ENCODE measurements at regions not wholly inside any gene's neighbourhood (a gene's known extent, or its start where the extent isn't known, plus 50 kb on each side); places are given as distances from the start of the nearest gene placed in this dataset.

DNA sequence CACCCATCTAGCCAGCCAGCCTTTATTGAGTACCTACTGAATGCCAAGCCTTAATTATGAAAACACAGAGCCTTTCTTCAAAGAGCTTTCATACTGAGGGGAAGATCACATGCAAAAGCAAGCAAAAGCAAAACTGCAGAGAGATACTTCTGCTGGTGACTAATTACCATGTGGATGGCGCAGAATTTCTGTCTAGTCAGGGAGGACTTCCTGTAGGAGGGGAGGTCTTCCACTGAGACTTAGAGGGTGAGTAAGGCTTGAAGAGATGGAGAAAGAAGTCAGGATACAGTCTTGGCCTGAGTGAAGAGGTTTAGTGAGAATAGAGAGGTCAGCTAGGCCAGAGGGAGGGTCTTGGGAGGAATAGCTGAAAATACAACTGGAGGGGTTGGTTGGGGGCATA is 53.9 kb upstream of the CCL2 start:
- ATAC-seq (ENCODE audit: insufficient read depth, low FRiP score) (no peak), DNase-seq (no peak)
- Histone ChIP-seq H3K4me3 (no peak overlapping the region), H3K27ac (ENCODE audit: low read depth in 1 of 2, low read length in 1 of 2) (no peak overlapping the region), H3K36me3 (ENCODE audit: control insufficient read depth in 4 of 4, insufficient read depth in 4 of 4, low read length in 4 of 4) (no peaks in the 10 kb centered on the region), H3K9ac (ENCODE audit: insufficient read depth in 1 of 2, low read length in 2 of 2) (no peak overlapping the region), H3K4me1 (ENCODE audit: control insufficient read depth in 5 of 5, insufficient read depth in 5 of 5, low read length in 5 of 5) (peaks cover 0 to 4% (median 0%) of the 10 kb centered on the region in 5 donors), H3K27me3 (ENCODE audit: control insufficient read depth in 3 of 3, insufficient read depth in 3 of 3, low read length in 2 of 3) (peaks cover 0 to 5% (median 0%) of the 10 kb centered on the region in 3 donors), H3K9me3 (ENCODE audit: control insufficient read depth in 4 of 4, insufficient read depth in 3 of 4, low read length in 3 of 4) (peaks cover 0 to 4% (median 0%) of the 10 kb centered on the region in 4 donors)
- 80 to 83% methylated on average over 1 of the region's 1 CpG for WGBS, 2 donors
- TF ChIP-seq, protein P1, sequence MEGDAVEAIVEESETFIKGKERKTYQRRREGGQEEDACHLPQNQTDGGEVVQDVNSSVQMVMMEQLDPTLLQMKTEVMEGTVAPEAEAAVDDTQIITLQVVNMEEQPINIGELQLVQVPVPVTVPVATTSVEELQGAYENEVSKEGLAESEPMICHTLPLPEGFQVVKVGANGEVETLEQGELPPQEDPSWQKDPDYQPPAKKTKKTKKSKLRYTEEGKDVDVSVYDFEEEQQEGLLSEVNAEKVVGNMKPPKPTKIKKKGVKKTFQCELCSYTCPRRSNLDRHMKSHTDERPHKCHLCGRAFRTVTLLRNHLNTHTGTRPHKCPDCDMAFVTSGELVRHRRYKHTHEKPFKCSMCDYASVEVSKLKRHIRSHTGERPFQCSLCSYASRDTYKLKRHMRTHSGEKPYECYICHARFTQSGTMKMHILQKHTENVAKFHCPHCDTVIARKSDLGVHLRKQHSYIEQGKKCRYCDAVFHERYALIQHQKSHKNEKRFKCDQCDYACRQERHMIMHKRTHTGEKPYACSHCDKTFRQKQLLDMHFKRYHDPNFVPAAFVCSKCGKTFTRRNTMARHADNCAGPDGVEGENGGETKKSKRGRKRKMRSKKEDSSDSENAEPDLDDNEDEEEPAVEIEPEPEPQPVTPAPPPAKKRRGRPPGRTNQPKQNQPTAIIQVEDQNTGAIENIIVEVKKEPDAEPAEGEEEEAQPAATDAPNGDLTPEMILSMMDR (IDR thresholded peaks at IDR 0.05; ENCODE audit: control extremely low read depth, extremely low read depth), result no peak

DNA sequence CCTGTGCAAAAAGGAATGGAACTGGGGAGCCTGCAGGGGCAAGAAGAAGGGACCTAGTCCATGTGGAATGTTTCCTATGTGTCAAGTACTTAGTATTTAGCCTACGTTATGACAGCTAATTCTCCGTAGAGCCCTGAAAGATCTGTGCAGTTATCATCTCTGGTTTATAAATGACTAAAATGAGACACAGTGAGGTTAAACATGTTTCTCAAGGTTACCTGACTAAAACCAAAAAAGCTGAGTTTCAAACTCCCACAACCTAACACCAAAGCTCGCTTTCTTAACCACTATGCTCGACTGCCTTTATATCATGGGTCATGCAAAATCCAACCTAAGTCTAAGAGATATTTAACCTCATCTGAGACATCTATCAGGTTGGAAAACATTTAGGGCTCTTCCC is 53.3 kb upstream of the CCL2 start:
- no peak overlapping the region for H3K9ac ChIP-seq (ENCODE audit: insufficient read depth in 1 of 2, low read length in 2 of 2)
- H3K27me3 ChIP-seq (ENCODE audit: control insufficient read depth in 3 of 3, insufficient read depth in 3 of 3, low read length in 2 of 3), result peaks cover 0 to 5% (median 0%) of the 10 kb centered on the region in 3 donors
- no peak overlapping the region for H3K4me3 ChIP-seq
- no peak for ATAC-seq (ENCODE audit: insufficient read depth, low FRiP score)
- peaks cover 0 to 4% (median 0%) of the 10 kb centered on the region in 4 donors for H3K9me3 ChIP-seq (ENCODE audit: control insufficient read depth in 4 of 4, insufficient read depth in 3 of 4, low read length in 3 of 4)
- no peak for DNase-seq
- TF ChIP-seq, protein P1 (IDR thresholded peaks at IDR 0.05; ENCODE audit: control extremely low read depth, extremely low read depth), result no peak
- peaks cover 0 to 4% (median 0%) of the 10 kb centered on the region in 5 donors for H3K4me1 ChIP-seq (ENCODE audit: control insufficient read depth in 5 of 5, insufficient read depth in 5 of 5, low read length in 5 of 5)
- H3K27ac ChIP-seq (ENCODE audit: low read depth in 1 of 2, low read length in 1 of 2), result no peak overlapping the region
- WGBS, 2 donors, result 88 to 93% methylated on average over 4 of the region's 4 CpGs
- H3K36me3 ChIP-seq (ENCODE audit: control insufficient read depth in 4 of 4, insufficient read depth in 4 of 4, low read length in 4 of 4), result no peaks in the 10 kb centered on the region

DNA sequence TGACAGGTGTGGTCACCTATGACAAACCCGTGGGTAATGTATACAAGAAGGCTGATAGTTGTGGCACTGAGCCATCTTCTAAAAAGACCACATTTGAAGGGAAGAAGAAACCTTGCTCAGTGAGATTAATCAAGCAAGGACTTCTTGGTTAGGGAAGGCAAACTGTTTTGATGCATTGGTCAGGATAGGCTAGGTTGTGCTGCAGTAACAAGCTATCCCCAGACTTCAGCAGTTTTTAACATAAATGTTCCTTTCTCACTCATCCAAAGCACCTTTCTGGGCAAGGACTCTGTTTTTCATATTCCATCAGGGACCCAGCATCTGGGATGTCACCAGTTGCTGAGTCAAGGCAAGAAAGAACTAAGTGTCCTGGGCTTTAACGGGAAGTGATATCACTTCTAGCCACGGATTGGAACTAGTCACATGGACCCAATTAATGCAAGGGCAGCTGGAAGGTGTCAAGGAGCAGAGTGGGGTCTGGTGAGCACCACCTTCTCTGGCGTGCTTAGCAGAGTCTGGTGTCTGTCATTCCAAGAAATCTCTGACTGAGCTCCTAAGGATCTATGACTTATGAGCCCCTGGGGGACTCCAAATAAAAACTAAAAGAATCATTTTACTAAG is 52.0 kb upstream of the CCL2 start:
- Histone ChIP-seq H3K36me3 (ENCODE audit: control insufficient read depth in 4 of 4, insufficient read depth in 4 of 4, low read length in 4 of 4) (no peaks in the 10 kb centered on the region), H3K27ac (ENCODE audit: low read depth in 1 of 2, low read length in 1 of 2) (no peak overlapping the region), H3K27me3 (ENCODE audit: control insufficient read depth in 3 of 3, insufficient read depth in 3 of 3, low read length in 2 of 3) (peaks cover 0 to 5% (median 0%) of the 10 kb centered on the region in 3 donors), H3K9ac (ENCODE audit: insufficient read depth in 1 of 2, low read length in 2 of 2) (no peak overlapping the region), H3K4me1 (ENCODE audit: control insufficient read depth in 5 of 5, insufficient read depth in 5 of 5, low read length in 5 of 5) (peaks cover 0 to 4% (median 0%) of the 10 kb centered on the region in 5 donors), H3K4me3 (no peak overlapping the region), H3K9me3 (ENCODE audit: control insufficient read depth in 4 of 4, insufficient read depth in 3 of 4, low read length in 3 of 4) (peaks cover 0 to 4% (median 0%) of the 10 kb centered on the region in 4 donors)
- TF ChIP-seq, protein P1 (IDR thresholded peaks at IDR 0.05; ENCODE audit: control extremely low read depth, extremely low read depth), result no peak
- no peak for ATAC-seq (ENCODE audit: insufficient read depth, low FRiP score)
- DNase-seq, result no peak
- 71 to 84% methylated on average over 4 of the region's 4 CpGs for WGBS, 2 donors

Data from lung (tissue), 11 donors.